HG03558 (cell line): ENCODE measurements at regions not wholly inside any gene's neighbourhood (a gene's known extent, or its start where the extent isn't known, plus 50 kb on each side); places are given as distances from the start of the nearest gene placed in this dataset.
"Not testable (repeated sequence)": the region's sequence is repeated elsewhere in the genome, so short reads cannot be mapped to it uniquely, and the experiment has no call there.

Experiments
- ATAC-seq: cut with Tn5 transposase; IDR thresholded peaks from one replicate; pipeline ENCODE4 v1.9.1; 2021; ENCODE audit warnings: moderate number of reproducible peaks; ENCODE audit not compliant: unreplicated experiment; ENCODE audit errors: extremely low read depth

- no peak for ATAC-seq
Observed at GRCh38 chr13:78540058-78540457, 63.3 kb downstream of the POU4F1 start.

- not testable (repeated sequence) for ATAC-seq
Observed at GRCh38 chr13:78526044-78526443, 77.3 kb downstream of the POU4F1 start.

GRCh38 chr13:78524936-78525335, 78.4 kb downstream of the POU4F1 start:
- ATAC-seq, result no peak

GRCh38 chr13:78521091-78521490, 82.3 kb downstream of the POU4F1 start:
- ATAC-seq, result no peak

- ATAC-seq, result no peak
Observed at GRCh38 chr13:78520425-78520824, 82.9 kb downstream of the POU4F1 start.

- not testable (repeated sequence) for ATAC-seq
Observed at GRCh38 chr13:78518482-78518881, 84.9 kb downstream of the POU4F1 start.

- ATAC-seq, result no peak
Observed at GRCh38 chr13:78499802-78500201, 103.5 kb downstream of the POU4F1 start.

DNA sequence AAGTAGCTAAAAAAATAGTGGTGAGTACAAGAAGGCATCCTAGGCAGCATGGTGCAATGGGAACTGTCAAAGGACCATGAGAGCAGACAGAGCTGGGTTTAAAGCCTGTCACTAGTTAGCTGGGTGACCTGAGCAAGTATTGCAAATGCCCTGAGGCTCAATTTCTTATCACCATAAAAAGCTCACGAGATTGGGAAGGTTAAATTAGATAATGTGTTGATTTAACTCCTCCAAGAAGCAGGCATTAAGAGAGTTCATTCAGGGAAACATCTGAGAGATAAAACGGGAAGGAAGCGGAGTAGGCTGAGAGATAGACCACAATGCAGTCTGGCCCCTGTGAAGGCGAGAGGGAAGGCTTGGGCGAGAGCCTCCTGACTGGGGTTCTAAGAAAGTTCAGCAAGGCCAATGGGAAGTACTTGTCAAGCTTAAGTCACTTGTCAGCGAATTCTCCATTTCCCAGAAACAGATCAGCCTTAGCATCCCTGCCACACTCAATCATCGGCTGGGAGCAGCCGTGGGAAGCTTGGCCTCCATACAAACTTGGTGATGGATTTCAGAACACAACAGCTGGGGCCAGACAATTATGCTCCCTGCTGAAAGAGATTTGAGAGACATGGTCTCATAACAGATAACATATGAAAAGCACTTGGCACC, 105.5 kb downstream of the POU4F1 start:
- no peak for ATAC-seq

DNA sequence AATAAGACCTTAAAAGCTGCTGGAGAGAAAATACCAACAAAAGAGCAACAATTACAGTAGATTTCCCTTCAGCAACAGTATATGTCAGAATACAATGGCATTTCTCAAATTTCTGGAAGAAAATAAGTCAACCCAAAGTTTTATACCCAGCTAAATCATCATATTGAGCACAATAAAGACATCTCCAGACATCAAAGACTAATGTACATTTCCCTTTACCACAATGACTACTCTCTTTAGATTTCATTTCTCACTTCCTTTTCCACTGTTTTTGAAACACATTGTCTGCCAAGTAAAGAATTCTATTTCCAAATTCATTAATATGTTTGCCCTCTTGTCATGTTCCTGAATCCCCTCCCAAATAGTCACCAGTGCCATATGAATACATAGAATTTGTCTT, 111.4 kb downstream of the POU4F1 start:
- no peak for ATAC-seq

GRCh38 chr13:78490225-78490624, 113.1 kb downstream of the POU4F1 start:
- ATAC-seq, result not testable (repeated sequence)

- no peak for ATAC-seq
Observed at GRCh38 chr13:78487707-78488106, 115.6 kb downstream of the POU4F1 start.

GRCh38 chr13:78485803-78486202, 117.5 kb downstream of the POU4F1 start:
- no peak for ATAC-seq

- no peak for ATAC-seq
Observed at GRCh38 chr13:78478183-78478582, 125.2 kb downstream of the POU4F1 start.

DNA sequence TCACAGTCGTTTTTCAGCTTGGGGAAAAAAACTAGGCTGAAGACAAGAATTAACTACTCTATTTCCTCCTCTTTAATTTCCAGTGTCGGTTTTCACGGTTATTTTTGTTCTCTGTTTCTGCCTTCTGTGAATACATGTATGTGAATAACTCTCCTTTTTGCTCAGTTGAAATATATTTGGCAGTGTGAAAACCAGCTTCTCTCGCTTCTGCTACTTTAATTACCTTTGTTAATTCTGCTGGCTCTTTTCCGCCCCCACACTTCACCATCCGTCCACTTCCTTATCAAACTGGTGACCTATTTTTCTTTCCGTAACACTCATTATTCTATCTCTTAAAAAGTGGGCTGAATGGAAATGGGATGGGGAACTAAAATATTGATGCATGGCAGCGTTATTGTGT, 126.4 kb downstream of the POU4F1 start:
- no peak for ATAC-seq

- no peak for ATAC-seq
Observed at GRCh38 chr13:78468621-78469020, 134.7 kb downstream of the POU4F1 start.

DNA sequence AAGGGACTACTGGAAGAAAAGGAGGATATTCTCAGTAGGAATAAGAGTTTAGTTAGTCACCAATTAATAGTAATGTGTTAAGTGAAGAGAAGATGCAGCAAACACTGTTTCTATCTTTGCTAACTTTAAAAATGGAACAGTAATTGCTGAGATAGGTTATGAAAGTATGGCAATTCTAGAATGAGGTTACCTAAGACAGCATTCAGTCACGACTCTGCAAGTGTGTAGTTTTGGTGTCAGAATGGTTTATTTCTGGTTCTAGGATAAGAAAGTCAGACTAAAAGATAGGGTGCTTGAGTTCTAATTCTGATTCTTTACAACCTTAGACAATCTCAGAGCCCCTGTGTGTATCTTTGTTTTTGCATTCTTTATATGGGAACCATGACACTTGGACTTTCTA, 138.1 kb downstream of the POU4F1 start:
- no peak for ATAC-seq

DNA sequence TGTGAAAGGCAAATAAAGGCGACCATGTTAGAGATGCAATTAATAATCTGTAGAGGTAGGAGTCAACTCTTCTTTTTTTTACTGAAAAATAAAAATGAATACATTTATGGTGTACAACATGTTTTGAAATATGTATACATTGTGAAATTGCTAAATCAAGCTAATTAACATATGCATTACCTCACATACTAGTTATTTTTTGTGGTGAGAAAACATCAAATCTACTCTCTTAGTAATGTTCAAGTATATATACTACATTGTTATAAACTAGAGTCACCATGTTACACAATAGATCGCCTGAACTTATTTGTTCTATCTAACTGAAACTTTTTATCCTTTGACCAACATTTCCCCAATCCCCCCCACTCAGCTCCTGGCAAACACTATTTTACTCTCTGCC, 143.2 kb downstream of the POU4F1 start:
- ATAC-seq, result no peak

DNA sequence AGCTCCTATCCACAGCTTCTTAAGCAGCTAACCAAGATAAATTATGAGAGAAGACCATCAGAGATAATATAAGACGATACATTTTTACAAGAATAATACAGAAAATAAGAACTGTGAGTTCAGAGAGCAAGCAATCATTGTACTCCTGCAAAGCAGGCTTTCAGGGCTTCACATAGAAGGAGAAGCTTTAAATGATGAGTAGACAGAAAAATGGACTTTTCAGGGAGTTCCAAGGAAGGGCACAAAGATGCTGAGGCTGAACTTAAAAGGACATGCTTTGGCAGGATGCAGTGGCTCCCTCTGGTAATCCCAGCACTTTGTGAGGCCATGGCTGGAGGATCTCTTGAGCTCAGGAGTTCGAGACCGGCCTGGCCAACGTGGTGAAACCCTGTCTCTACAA, 159.5 kb downstream of the POU4F1 start:
- no peak for ATAC-seq

GRCh38 chr13:78437781-78438180, 165.6 kb downstream of the POU4F1 start:
- ATAC-seq, result no peak

- ATAC-seq, result no peak
Observed at GRCh38 chr13:78436311-78436710, 167.0 kb downstream of the POU4F1 start.

GRCh38 chr13:78431328-78431727, 172.0 kb downstream of the POU4F1 start:
- no peak for ATAC-seq

DNA sequence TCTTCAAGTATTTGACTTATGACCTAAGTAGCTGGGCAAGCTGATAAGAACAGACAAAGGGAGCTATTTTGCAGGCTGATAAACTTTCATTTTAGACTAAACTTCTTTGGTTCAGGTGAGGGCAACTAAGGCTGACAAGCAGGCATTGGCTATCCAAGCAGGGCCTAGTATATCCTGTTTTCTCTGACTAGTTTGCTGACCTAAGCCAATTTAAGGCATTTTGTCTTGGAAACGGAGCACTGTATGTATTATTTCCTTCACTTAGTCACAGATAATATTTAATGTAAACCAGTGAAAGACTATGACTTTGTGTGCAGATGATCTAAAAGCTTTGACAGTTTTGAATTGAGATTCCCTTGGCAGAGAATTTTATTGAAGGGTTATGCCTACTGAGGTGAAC, 172.5 kb downstream of the POU4F1 start:
- ATAC-seq, result no peak
